K562 (cell line): ENCODE measurements at regions not wholly inside any gene's neighbourhood (a gene's known extent, or its start where the extent isn't known, plus 50 kb on each side); places are given as distances from the start of the nearest gene placed in this dataset.

Experiments used
- DNMT1 ChIP-seq: fragments of 450-650 bp; IDR thresholded peaks from 2 replicates; pipeline ENCODE4 v1.6.1; 2016; ENCODE audit warnings: antibody characterized with exemption, mild to moderate bottlenecking
- FOXJ3 ChIP-seq: sonication (generic); formaldehyde crosslinking; IDR thresholded peaks from 2 replicates; pipeline ENCODE4 v1.4.0; 2020; ENCODE audit warnings: mild to moderate bottlenecking, missing genetic modification reagents
- HLTF ChIP-seq: fragments of 450-650 bp; IDR thresholded peaks from 2 replicates; pipeline ENCODE4 v1.6.1; 2016
- KHSRP ChIP-seq: fragments of 450-650 bp; IDR thresholded peaks from 2 replicates; pipeline ENCODE4 v1.6.1; 2017
- POLR2B ChIP-seq: fragments of 450-650 bp; IDR thresholded peaks from 2 replicates; pipeline ENCODE4 v1.6.1; 2018; ENCODE audit warnings: low read depth; ENCODE audit not compliant: partially characterized antibody
- RNF2 ChIP-seq: sonication (generic); IDR thresholded peaks from 2 replicates; pipeline ENCODE4 v1.6.1; 2016
- SIRT6 ChIP-seq: IDR thresholded peaks from one replicate; pipeline ENCODE4 v1.6.1; 2012; ENCODE audit warnings: low read depth, mild to moderate bottlenecking, control low read depth, inconsistent platforms, low read length, moderate library complexity
- SMC3 ChIP-seq: conservative IDR thresholded peaks from 2 replicates; pipeline ENCODE4 v1.6.1; 2011; ENCODE audit warnings: low read depth, low read length, improper control_type of control experiment; ENCODE audit not compliant: insufficient read depth
- TCF7L2 ChIP-seq: fragments of 150-350 bp; IDR thresholded peaks from 2 replicates; pipeline ENCODE4 v1.6.1; 2016; ENCODE audit warnings: low read depth, mild to moderate bottlenecking, low read length, moderate library complexity
- ZNF212 ChIP-seq: fragments of 450-650 bp; formaldehyde crosslinking; IDR thresholded peaks from 2 replicates; pipeline ENCODE4 v1.4.0; 2020; ENCODE audit warnings: mild to moderate bottlenecking
- TF ChIP-seq, protein P1 (sequence below), 2 experiments: fragments of 450-650 bp; formaldehyde crosslinking in 1 of 2; IDR thresholded peaks; 2 replicates each; pipeline versions ENCODE4 v1.4.0 to v1.6.1; 2014 to 2020; ENCODE audit warnings: mild to moderate bottlenecking in 2 of 2, borderline replicate concordance in 1 of 2, low read depth in 1 of 2
- TF ChIP-seq, protein P2 (sequence below): sonication (generic); formaldehyde crosslinking; IDR thresholded peaks from 2 replicates; pipeline ENCODE4 v1.8.1; 2023; ENCODE audit warnings: mild to moderate bottlenecking, missing genetic modification reagents
- TF ChIP-seq, protein P3 (sequence below): IDR thresholded peaks from 2 replicates; pipeline ENCODE4 v1.6.1; 2011; ENCODE audit not compliant: insufficient read length; ENCODE audit errors: extremely low read depth
- TF ChIP-seq, protein P4 (sequence below), 2 experiments: fragments of 450-650 bp; IDR thresholded peaks; 2 replicates each; pipeline ENCODE4 v1.6.1; 2018; ENCODE audit warnings: mild to moderate bottlenecking in 2 of 2, low read depth in 1 of 2; ENCODE audit not compliant: partially characterized antibody in 2 of 2

DNA sequence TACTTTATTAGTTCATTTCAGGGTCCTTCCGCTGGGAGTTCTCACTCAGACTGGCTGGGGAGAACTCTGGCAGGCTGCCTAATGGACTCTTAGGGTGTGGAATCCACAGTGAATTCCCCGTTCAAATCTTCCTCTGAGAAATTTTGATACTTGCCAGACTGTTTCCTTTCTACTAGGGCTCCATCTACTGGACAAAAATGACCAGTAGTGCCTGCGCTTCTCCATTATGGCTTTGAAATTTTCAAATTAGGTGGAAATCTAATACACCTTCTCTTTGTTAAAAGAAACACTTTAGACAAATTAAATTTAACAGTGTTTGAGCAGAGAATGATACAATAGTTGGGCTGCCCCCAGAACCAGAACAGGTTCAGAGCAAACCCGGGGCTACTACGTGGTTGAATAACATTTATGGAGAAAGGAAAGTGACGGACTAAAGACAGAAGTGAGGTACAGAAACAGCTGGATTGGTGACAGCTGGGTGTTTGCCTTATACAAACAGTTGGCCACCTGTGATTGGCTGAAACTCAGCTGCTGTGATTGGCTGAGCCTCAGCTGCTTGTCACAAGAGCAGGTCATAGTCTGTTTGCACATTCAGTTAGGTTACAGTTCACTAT lies 52.9 kb upstream of the FDX1 start (continued):
- TF ChIP-seq, protein P1, sequence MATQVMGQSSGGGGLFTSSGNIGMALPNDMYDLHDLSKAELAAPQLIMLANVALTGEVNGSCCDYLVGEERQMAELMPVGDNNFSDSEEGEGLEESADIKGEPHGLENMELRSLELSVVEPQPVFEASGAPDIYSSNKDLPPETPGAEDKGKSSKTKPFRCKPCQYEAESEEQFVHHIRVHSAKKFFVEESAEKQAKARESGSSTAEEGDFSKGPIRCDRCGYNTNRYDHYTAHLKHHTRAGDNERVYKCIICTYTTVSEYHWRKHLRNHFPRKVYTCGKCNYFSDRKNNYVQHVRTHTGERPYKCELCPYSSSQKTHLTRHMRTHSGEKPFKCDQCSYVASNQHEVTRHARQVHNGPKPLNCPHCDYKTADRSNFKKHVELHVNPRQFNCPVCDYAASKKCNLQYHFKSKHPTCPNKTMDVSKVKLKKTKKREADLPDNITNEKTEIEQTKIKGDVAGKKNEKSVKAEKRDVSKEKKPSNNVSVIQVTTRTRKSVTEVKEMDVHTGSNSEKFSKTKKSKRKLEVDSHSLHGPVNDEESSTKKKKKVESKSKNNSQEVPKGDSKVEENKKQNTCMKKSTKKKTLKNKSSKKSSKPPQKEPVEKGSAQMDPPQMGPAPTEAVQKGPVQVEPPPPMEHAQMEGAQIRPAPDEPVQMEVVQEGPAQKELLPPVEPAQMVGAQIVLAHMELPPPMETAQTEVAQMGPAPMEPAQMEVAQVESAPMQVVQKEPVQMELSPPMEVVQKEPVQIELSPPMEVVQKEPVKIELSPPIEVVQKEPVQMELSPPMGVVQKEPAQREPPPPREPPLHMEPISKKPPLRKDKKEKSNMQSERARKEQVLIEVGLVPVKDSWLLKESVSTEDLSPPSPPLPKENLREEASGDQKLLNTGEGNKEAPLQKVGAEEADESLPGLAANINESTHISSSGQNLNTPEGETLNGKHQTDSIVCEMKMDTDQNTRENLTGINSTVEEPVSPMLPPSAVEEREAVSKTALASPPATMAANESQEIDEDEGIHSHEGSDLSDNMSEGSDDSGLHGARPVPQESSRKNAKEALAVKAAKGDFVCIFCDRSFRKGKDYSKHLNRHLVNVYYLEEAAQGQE (IDR thresholded peaks at IDR 0.05; ENCODE audit: borderline replicate concordance): peak; percentile 61
- TF ChIP-seq, protein P1 (CRISPR knock-in tag; IDR thresholded peaks at IDR 0.05; ENCODE audit: low read depth): no peak
- TF ChIP-seq FOXJ3: no peak
- peak; percentile 77 for TF ChIP-seq SMC3
- no peak for TF ChIP-seq RNF2
- no peak for TF ChIP-seq SIRT6
- TF ChIP-seq, protein P2, sequence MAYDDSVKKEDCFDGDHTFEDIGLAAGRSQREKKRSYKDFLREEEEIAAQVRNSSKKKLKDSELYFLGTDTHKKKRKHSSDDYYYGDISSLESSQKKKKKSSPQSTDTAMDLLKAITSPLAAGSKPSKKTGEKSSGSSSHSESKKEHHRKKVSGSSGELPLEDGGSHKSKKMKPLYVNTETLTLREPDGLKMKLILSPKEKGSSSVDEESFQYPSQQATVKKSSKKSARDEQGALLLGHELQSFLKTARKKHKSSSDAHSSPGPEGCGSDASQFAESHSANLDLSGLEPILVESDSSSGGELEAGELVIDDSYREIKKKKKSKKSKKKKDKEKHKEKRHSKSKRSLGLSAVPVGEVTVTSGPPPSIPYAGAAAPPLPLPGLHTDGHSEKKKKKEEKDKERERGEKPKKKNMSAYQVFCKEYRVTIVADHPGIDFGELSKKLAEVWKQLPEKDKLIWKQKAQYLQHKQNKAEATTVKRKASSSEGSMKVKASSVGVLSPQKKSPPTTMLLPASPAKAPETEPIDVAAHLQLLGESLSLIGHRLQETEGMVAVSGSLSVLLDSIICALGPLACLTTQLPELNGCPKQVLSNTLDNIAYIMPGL (CRISPR knock-in tag): no peak
- no peak for TF ChIP-seq DNMT1
- no peak for TF ChIP-seq TCF7L2
- TF ChIP-seq ZNF212: no peak
- no peak for TF ChIP-seq HLTF
- TF ChIP-seq, protein P3, sequence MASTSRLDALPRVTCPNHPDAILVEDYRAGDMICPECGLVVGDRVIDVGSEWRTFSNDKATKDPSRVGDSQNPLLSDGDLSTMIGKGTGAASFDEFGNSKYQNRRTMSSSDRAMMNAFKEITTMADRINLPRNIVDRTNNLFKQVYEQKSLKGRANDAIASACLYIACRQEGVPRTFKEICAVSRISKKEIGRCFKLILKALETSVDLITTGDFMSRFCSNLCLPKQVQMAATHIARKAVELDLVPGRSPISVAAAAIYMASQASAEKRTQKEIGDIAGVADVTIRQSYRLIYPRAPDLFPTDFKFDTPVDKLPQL: no peak
- TF ChIP-seq, protein P4, sequence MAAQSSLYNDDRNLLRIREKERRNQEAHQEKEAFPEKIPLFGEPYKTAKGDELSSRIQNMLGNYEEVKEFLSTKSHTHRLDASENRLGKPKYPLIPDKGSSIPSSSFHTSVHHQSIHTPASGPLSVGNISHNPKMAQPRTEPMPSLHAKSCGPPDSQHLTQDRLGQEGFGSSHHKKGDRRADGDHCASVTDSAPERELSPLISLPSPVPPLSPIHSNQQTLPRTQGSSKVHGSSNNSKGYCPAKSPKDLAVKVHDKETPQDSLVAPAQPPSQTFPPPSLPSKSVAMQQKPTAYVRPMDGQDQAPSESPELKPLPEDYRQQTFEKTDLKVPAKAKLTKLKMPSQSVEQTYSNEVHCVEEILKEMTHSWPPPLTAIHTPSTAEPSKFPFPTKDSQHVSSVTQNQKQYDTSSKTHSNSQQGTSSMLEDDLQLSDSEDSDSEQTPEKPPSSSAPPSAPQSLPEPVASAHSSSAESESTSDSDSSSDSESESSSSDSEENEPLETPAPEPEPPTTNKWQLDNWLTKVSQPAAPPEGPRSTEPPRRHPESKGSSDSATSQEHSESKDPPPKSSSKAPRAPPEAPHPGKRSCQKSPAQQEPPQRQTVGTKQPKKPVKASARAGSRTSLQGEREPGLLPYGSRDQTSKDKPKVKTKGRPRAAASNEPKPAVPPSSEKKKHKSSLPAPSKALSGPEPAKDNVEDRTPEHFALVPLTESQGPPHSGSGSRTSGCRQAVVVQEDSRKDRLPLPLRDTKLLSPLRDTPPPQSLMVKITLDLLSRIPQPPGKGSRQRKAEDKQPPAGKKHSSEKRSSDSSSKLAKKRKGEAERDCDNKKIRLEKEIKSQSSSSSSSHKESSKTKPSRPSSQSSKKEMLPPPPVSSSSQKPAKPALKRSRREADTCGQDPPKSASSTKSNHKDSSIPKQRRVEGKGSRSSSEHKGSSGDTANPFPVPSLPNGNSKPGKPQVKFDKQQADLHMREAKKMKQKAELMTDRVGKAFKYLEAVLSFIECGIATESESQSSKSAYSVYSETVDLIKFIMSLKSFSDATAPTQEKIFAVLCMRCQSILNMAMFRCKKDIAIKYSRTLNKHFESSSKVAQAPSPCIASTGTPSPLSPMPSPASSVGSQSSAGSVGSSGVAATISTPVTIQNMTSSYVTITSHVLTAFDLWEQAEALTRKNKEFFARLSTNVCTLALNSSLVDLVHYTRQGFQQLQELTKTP (IDR thresholded peaks at IDR 0.05; ENCODE audit: low read depth in 1 of 2, partially characterized antibody in 2 of 2): no peak
- no peak for TF ChIP-seq KHSRP
- no peak for TF ChIP-seq POLR2B
